Right lobe of liver (tissue), 4 donors: ENCODE measurements at regions not wholly inside any gene's neighbourhood (a gene's known extent, or its start where the extent isn't known, plus 50 kb on each side); places are given as distances from the start of the nearest gene placed in this dataset.

Experiments used
- CTCF ChIP-seq, 4 donors: fragments of 200-600 bp in 3 of 4; fragments of 450-650 bp in 1 of 4; IDR thresholded peaks; one replicate each; pipeline versions ENCODE4 v1.5.1 to v1.8.0; 2016 to 2022; ENCODE audit warnings: antibody characterized with exemption in 4 of 4, mild to moderate bottlenecking in 2 of 4
- POLR2A ChIP-seq: fragments of 450-650 bp; IDR thresholded peaks from one replicate; pipeline ENCODE4 v1.6.1; 2017; ENCODE audit warnings: antibody characterized with exemption, mild to moderate bottlenecking
- donor health status: DM: no; HTN: no; CAD: no.
- donor health status: DM: no; HTN: no; CAD: no.
- donor health status: DM: no; HTN: yes; CAD: no.

GRCh38 chr11:39220069-39220468, 2239.4 kb downstream of the LRRC4C start:
- TF ChIP-seq CTCF (IDR thresholded peaks at IDR 0.05) (no peak), POLR2A (no peak)
